ENCODE measurements at regions not wholly inside any gene's neighbourhood (a gene's known extent, or its start where the extent isn't known, plus 50 kb on each side); places are given as distances from the start of the nearest gene placed in this dataset.

DNA sequence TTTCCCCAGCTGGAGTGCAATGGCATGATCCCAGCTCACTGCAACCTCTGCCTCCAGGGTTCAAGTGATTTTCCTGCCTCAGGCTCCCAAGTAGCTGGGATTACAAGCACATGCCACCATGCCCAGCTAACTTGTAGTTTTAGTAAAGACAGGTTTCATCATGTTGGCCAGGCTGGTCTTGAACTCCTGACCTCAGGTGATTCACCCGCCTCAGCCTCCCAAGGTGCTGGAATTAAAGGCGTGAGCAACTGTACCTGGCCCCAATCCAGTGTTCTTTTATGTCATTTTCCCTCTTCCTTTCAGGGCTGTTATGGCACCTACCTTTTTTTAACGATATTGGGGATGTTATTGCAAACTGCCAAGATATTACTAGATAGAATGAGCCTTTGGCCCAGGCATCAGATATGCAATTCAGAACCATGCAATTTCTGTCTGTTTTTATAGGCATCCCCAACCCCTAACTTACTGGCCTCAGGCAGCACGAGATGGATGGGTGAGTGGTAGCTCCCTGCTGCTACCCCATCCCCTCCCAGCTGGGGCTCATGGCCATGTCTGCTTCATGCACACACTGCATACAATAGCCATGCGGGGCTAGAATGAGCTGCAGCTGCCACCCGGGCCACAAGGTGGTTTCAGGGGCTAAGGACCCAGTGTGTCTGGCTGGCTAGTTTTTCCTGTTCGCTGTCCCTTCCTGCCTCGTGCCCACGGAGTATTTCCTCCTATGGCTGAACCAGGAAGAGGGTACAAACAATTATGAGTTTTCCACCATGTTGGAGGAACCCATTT is 1080.1 kb upstream of the SORCS1 start:
- TF ChIP-seq, protein P1, sequence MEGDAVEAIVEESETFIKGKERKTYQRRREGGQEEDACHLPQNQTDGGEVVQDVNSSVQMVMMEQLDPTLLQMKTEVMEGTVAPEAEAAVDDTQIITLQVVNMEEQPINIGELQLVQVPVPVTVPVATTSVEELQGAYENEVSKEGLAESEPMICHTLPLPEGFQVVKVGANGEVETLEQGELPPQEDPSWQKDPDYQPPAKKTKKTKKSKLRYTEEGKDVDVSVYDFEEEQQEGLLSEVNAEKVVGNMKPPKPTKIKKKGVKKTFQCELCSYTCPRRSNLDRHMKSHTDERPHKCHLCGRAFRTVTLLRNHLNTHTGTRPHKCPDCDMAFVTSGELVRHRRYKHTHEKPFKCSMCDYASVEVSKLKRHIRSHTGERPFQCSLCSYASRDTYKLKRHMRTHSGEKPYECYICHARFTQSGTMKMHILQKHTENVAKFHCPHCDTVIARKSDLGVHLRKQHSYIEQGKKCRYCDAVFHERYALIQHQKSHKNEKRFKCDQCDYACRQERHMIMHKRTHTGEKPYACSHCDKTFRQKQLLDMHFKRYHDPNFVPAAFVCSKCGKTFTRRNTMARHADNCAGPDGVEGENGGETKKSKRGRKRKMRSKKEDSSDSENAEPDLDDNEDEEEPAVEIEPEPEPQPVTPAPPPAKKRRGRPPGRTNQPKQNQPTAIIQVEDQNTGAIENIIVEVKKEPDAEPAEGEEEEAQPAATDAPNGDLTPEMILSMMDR (IDR thresholded peaks at IDR 0.05; ENCODE audit: insufficient read depth, low read length, poor library complexity, severe bottlenecking), result no peak
- TF ChIP-seq EZH2phosphoT487 (conservative IDR thresholded peaks at IDR 0.05; ENCODE audit: low read length), result no peak
